T-helper 1 cell treated with Interleukin-12 subunit alpha and Interleukin-12 subunit beta and Interleukin-4 antibody, amounts not matched to agents 30 ng/mL and 1 ng/mL, for 36 hours (primary cell): ENCODE measurements at regions not wholly inside any gene's neighbourhood (a gene's known extent, or its start where the extent isn't known, plus 50 kb on each side); places are given as distances from the start of the nearest gene placed in this dataset.
"Not testable (repeated sequence)": the region's sequence is repeated elsewhere in the genome, so short reads cannot be mapped to it uniquely, and the experiment has no call there.

Source experiments
- intact Hi-C: fragments of 100-400 bp; cut with micrococcal nuclease; formaldehyde crosslinking; loops from one replicate; pipeline ENCODE4 v1.15.1; 2024

DNA sequence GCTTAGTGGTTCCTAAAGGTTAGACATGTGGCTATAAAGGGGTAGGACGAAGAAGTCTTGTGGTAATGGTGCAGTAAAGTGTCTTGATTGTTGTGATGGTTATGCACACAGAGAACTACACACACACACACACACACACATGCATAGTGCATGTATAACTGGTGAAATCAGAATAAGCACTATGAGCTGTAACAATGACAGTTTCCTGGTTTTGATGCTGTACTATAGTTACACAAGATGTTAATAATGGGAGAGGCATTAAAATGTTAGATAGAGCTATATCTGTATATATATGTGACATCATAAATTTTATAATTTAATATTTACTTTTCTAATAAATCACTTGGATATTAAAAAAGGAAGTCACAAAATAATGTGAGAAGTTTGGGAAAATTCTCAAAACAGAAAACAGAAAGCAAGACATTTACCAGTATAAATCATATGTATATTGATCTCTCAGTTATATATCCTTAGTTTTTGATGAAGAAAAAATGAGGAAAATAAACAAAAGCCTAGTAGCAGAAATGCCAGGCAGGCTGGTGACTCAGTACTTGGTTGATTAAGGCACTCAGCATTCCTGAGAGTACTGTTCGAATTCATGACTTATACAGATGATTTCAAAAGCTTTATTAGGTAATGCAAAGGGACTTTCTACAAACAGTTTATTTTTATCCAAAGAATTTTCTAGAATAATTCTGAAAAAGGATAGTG lies 350.5 kb upstream of the DAB2 start:
- intact Hi-C loops, result no loop called here

DNA sequence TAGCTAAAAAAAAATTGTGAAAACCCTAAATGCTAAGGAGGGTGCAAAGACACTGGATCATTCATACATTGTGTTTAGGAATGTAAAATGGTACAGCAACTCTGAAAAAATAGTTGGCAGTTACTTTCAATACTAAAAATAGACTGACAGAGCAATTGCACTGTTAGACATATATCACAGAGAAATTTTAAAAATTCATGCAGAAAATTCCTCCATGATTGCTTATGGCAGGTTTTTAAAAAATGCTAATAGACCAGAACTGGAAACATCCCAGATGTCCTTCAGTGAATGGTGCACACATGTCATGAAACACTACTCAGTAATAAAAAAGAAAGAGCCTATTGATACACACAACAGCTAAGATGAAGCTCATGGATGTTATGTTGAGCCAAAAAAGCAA lies 349.8 kb upstream of the DAB2 start:
- intact Hi-C loops, result no loop called here

DNA sequence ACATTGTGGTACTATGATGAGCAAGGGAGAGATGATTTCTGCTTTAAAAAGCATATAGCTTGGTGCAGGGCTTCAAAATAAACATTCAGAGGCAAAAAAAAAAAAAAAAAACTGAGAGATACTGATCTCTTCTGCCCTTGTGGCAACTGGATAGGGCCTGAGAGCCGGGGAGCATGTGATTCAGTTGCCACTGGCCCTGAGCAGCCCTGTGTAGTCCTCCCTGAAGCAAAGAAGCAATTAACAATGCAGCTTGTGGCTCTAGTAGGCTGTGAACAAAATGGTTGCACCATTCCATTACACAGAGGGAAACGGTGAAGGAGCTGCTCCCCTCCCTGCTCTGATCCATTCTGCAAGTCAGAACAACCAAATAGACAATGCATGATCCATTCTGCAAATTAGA lies 347.5 kb upstream of the DAB2 start:
- intact Hi-C loops, result no loop called here

DNA sequence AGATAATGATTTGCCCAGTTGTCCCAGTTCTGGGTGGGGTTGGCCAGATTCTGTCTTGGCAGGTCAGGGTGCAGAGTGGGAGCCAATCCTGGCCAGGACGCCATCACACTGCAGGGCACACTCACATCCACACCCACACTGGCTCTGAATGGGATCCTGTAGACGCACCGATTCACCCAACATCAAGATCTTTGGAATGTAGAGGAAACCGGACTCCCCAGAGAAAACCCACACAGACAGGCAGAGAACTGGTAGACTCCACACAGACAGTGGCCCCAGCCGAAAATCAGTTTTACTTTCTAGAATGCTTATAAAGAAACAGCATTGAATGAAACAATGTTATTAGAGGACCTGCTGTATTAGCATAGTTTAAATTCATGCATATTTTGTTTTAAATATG lies 343.1 kb upstream of the DAB2 start:
- intact Hi-C loops, result no loop called here

DNA sequence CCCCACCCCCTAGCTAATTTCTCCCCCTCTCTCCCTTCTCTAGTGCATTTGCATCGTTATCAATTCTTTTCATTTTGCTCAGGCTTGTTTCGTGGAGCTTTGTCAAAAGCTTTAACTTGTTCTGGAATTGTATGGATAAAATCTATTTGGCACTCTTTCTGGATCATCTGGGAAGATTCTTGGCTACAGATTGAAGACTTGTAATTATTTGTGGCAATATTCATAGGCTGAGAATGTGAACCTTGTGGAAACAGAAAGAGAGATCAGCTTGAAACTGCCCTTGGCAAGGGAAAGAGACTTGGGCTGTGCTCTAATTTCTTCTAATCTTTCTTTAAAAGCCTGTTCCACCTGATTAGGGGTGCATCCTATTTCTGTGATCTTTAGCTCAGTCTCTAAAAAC lies 340.6 kb upstream of the DAB2 start:
- intact Hi-C loops, result no loop called here

DNA sequence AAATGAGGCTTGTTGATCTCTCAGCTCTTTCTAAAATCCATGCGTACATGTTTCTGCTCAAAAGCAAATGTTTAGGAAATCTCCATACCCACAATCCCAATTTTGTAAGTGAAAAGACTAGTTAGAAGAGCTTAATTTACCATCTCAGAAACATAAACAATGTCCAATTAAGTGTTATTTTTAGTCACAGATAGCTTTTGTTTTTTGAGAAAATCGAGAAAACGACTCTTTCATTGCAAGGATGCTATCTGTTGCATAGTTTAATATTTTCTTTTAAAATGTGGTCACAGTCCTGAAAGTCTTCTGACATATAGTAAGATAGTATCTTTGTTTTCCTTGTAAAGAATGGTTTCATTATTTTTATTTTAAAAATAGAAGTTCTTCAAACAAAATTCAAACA lies 338.0 kb upstream of the DAB2 start:
- intact Hi-C loops, result no loop called here

DNA sequence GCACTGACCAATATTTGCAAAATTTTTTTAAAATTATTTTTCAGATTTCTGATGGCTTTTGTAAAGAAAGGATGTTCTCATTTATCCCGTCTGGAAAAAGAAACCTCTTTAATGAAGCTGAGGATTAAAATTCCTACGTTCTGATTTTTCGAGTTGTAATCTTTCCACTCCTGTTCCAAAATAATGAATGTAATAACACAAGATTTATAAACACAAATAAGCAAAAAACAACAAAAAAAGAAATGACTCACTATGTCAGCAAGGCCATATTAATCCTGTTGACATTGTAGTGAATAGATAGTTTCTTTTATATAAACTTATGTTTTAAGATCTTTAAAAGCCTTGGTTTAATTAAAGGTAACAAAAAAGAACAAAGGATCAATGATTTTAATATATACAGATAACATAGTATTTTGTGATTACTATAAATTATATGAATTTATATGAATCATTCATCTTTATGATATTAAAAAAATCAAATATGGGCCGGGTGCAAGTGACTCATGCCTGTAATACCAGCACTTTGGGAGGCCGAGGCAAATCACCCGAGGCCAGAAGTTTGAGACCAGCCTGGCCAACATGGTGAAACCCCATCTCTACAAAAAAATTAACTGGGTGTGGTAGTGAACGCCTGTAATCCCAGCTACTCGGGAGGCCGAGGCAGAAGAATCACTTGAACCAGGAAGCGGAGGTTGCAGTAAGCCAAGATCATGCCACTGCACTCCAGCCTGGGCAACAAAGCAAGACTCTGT lies 336.6 kb upstream of the DAB2 start:
- intact Hi-C loops, result no loop called here

DNA sequence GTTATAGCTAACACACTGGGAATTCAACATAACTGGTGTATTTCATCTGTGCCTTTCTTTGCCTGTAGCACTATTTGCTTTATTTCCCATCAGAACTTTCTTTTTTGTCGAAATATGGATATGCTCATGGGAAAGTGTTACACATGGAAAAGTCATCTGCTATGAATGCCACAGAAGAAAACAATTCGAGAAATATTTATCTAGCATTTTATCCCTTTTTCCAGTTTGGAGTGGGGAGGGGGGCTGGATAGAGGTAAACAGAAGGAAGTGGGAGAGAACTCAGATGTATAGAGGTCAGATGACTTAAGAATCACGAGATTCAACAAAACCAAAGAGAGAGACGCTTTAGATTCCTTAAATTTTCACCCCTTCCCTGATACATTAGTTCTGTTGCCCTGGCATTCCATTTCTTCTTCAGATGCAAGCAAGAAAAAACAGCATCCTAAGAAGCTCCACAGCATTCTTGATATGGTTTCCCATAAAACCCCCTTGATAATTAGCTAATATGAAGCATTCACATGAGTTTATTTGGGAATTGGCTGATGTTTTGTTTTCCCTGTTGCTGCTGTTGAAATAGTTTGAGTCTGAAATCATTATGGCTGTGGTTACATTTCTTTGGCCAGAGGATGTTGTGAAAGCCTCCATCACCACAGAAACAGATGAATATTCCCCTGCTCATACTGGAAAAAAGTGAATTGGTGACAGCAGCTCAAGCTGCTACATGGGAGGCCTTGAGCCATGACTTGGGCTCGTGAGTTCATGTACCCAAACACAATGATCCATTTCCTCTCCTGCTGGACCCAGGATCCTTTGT lies 335.8 kb upstream of the DAB2 start:
- intact Hi-C loops, result no loop called here

DNA sequence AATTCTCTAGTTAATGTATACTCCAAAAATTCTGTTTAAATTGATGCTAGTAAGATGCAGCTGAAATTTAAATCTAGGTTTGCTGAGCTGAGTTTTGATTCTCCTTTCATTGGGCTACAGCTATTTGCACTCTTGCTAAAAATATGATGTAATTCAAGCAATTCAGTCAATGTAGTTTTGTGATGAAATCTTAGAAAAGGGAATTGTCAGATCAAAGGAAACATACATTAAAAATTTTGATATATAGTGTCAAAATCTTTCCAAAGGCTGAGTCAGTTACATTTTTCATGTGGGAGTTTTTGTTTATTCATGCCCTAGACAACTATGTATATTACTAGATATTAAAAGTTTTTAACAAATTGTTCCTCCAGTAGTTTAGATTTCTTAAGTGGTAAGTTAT lies 334.9 kb upstream of the DAB2 start:
- intact Hi-C loops, result no loop called here

DNA sequence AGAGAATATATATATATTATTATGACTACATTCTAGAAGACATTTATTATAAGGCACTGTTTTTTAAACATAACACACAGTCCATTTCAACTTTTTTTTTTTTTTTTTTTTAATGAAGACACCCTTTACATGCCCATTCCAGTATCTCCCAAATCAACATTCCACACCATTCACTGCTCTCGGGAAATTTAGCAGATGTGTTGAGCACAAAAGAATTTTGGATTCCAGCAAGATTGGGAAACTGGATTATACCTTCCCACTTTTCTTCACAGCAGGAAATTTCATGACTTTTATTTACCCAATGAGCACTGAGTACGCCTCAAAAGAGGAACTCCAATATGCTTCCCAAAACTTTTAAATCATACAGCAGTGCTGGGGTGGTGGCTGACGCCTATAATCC lies 333.6 kb upstream of the DAB2 start:
- intact Hi-C loops, result no loop called here

DNA sequence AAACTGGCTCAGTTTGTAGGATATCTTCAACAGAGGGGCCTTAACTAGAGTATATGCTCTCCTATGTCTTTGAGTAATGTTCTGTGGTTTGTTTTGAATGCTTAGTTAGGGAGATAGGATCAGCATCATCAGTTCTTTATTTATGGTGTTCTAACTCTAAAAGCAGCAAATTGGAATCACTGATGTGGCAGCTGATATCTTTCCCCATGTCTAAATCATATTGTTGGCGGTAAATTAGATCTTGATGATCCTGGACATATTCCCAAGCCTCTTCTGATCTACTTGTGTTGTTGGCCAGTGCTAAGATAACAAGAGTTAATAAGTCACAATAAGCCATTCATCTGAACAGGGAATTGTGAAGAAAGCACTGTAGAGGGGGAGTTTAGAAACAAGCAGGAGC lies 332.4 kb upstream of the DAB2 start:
- intact Hi-C loops, result no loop called here

DNA sequence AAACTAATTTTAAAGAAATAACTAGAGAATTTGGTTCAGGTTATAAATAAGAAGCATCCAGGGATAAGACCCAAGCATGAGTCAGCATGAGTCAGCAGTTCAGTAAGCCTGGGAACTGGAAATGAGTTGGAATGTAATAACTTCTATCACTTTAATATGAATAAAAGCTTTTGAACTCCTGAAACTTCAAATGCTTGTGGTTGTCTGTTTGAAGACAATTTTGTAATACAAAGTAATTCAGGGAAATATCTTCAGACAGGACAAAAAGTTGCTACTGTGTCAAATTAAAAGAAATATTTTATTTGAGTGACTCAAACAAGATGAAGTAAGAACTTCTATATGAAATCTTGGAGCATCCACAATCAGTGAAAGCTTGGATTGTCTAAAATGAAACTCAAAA lies 331.2 kb upstream of the DAB2 start:
- intact Hi-C loops, result no loop called here

DNA sequence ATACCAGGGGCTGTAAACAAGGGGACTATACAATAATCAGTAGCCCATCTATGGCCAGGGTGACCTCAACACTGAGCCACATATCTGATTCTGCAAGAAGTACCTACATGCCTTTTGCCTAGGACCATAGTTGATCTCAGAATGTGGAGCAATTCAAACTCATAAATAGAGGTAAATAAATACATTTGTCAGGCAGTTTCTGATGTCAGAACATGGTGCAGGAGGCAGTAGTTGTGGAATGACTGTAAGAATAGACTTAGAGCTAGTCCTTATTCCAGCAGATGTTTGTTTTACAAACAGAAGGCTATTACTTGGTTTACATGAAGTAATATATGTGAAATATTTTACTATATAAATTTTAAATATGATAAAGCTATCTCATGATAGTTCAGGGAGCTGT lies 330.7 kb upstream of the DAB2 start:
- intact Hi-C loops, result no loop called here

DNA sequence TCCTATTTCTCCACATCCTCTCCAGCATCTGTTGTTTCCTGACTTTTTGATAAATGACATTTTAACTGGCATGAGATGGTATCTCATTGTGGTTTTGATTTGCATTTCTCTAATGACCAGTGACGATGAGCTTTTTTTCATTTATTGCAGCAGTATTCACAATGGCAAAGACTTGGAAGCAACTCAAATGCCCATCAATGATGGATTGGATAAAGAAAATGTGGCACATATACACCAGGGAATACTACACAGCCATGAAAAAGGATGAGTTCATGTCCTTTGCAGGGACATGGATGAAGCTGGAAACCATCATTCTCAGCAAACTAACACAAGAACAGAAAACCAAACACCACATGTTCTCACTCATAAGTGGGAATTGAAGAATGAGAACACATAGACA lies 329.0 kb upstream of the DAB2 start:
- intact Hi-C loops, result not testable (repeated sequence)

DNA sequence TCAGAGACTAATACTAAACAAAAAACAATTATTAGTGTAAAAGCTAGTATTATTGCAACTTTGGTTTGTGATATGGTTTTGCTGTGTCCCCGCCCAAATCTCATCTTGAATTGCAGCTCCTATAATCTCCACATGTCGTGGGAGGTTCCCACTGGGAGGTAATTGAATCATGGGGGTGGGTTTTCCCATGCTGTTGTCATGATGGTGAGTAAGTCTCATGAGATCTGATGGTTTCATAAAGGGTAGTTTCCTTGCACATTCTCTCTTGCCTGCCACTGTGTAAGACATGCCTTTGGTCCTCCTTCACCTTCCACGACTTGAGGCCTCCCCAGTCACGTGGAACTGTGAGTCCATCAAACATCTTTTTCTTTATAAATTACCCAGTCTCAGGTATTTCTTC lies 325.9 kb upstream of the DAB2 start:
- intact Hi-C loops, result no loop called here

DNA sequence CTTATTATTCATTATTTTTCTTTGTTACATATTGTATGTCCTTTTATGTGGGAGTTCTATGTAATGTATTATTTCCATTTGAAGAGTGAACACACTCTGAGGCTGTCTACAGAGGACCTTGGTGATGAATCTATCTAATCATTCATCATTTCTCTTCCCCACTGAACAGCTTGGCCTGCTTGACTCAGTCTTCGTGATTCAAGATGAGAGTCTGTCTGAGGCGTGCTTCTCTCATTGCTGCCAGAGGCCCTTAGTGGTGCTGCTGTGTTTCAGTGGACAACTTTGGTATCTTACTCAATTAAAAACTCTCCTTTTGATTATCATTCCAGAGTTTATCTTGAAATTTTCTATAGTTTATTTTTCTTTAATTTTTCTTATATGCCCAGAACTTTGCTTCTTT lies 318.1 kb upstream of the DAB2 start:
- intact Hi-C loops, result no loop called here

DNA sequence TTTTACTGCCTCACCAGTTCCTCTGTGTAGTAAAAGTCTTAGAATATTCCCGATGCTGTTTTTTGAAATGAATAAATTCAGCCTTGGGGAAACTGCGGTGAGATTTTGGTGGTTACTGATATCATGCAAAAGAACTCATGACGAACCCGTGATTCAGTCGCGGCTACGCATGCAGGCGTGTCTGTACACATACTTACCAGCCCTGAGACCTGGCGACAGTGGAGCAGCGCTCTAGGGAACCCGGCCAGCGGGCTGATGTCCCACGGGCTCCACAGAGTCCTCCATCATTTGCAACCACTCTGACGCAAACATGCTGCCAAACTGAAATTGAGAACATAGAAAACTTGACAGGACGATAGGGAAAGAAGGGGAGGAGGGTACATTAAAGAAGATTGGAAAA lies 315.6 kb upstream of the DAB2 start:
- intact Hi-C loops, result no loop called here

DNA sequence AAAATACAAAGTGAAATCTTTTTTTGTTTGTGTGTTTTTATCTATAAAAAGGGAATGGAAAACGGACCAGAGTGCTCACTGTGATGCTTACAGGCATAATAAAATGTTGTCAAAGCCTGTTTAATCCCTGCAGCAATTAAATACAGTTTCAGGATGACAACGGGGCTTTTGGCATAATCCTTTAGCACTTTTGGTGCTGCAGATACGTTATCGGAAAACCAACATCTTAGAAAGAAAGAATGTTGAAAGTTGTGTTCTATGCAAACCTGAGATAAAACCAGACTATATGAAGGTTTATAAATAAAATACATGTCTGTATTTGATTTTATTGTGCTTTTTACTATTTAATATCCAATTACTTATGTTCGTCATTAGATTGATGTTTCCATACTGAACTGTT lies 307.4 kb upstream of the DAB2 start:
- intact Hi-C loops, result no loop called here

DNA sequence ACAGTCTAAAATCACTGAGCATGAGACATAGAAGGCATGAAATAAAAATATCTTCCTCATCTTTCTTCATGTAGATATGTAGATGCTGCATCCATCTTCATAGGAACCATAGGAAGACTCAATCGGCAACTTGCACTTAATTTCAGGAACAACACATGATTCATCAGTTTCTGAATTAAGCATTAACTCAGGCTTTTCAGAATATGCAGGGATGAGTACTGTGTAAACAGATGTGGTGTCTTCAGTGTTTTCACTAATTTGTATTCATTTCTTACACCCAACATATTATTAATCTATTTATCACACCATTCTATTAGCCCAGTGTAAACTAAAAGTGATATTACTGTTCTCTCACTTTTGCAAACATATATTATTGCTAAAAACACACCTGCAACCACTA lies 305.9 kb upstream of the DAB2 start:
- intact Hi-C loops, result no loop called here

DNA sequence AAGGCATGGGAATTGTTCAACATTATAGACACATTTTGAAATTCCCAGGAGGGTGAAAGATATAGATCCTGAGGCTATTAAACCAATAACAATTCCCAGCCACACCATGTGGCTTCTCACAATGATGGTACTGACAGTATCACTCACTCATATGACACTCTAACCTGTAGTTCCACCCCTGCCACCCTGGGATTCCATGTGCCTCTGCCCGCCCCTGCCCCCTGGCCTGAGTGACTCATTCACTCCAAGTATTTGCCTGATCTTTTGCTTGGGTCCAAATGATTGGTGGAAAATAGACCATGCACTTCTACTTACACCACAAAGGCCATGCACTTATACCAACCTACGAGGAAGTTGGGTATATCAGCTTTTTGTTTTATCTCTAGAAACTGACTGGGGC lies 305.2 kb upstream of the DAB2 start:
- intact Hi-C loops, result no loop called here

DNA sequence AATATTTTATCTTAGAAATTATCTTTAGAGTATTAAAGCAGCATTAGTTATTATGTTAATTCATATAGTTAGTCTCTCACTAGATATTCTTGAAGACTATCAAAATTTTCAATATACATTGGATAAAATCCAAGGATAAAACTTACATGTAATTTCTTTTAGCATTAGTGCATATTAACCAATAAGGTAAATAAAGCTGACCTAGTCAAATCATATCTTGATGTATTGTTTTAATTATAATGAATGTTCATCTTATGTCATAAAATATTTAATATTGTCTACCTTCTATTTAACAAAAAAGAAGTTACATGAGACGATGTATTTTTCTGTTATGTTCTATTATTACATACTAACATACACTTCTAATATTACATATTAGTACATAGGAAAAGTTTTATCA lies 301.7 kb upstream of the DAB2 start:
- intact Hi-C loops, result no loop called here

DNA sequence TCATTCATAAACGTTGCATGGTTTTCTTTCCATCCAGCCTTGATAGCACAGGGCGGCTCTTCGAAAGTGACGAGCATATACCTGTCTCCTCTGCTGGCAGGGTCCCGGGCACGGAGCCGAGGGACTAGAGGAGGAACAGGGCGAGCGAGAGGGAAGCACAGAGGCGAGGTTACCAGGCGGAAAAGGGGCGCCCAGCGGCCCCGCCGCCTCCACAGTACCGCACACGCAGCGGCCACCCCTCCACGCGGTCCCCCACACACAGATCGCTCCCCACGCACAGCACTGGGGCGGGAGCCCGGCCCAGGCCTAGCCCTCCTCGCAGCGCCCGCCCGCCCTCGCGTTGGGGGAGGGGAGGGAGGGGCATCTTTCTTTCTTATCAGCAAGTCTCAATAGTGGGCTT lies 296.6 kb upstream of the DAB2 start:
- intact Hi-C loops, result no loop called here

DNA sequence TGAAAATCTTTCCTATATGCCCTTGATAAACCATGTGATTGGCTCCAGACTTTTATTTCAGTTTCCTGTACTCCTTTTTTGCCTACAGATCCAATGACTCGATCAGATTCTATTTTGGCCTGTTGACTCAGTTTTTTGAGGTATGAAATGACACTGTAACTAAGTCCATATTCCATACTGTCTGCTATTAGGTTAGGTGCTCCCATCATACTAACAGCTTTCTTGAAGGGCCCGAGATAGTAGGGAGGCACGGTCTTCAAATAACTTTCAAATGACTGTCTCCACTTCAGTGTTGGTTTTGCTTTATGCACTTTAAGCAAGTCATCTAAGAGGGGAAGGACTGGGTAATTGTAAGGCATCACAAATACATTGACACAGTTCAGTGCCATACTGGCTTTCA lies 295.4 kb upstream of the DAB2 start:
- intact Hi-C loops, result no loop called here
